IPS-NIHi11 (cell line): ENCODE measurements at regions not wholly inside any gene's neighbourhood (a gene's known extent, or its start where the extent isn't known, plus 50 kb on each side); places are given as distances from the start of the nearest gene placed in this dataset.

Source experiments
- DNase-seq: peaks from one replicate; pipeline ENCODE4 v3.0.0; 2012; ENCODE audit warnings: mixed read lengths, low spot score

DNA sequence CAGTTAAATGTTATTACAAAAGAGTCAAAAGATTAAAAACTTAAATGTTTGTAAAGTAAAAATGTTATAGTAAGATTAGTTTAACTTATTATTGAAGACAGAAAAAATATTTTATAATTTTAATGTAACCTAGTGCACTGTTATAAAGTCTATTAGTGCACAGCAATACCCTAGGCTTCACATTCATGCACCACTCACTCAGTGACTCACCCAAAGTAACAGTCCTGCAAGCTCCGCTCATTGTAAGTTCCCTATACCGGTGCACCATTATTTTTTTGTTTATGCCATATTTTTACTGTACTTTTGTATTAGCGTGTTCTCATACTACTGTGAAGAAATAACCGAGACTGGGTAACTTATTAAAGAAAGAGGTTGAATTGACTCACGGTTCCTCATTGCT, 759.7 kb upstream of the CDH7 start:
- DNase-seq = no peak

GRCh38 chr18:64986906-64987495, 763.8 kb upstream of the CDH7 start:
- DNase-seq = no peak

- DNase-seq = no peak
These were observed 767.1 kb upstream of the CDH7 start for GRCh38 chr18:64983497-64984238.

GRCh38 chr18:64982414-64983055, 768.3 kb upstream of the CDH7 start:
- no peak for DNase-seq

- no peak for DNase-seq
These were observed 768.9 kb upstream of the CDH7 start for GRCh38 chr18:64981915-64982314.

- DNase-seq = no peak
These were observed 771.0 kb upstream of the CDH7 start for GRCh38 chr18:64979791-64980190.

DNA sequence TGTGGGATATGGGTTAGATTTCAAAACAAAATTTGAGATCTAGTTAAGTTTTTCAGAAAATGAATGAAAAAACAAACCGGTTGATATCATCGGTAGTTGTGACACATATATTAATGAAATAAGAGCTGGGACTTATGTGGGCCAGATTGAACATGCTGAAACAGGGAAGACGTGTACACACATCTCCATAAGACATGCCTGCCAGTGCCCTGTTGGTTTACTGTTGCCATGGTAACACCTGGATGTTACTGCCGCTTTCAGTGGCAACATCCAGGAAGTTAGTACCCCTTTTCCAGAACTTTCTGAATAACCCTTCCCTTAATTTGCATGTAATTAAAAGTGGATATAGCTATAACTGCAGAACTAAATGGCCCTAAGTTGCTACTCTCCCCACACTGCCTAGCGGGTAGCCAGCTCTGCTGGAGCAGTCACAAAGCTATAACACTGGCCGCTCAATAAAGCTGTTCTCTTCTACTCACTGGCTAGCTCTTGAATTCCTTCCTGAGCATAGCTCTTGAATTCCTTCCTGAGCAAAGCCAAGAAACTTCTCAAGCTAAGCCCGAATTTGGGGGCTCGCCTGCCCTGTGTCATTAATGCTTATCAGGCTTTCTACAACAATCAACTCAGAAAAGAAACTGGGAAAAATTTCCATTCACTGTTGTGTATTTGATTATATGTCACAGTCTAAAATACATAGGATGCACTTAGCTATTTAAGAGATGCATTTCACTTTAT, 776.3 kb upstream of the CDH7 start:
- DNase-seq = no peak

DNA sequence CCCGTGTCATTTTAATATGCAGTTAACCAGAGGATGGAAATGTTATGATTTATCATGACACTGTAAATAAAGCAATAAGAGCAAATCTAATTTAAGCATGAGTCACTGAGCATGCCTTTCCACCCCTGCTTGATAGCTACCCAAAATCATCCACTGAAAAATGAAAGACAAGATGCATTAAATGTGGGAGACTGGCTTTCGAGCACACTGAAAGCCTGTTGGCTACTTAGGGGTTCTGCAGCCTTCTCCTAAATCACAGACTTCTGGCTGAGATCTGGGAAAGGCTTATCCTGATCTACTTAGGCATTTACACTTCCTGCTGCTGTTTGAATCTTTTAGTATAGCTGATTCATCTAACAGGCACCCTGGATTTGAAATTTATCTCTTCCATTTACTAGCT, 778.3 kb upstream of the CDH7 start:
- no peak for DNase-seq

- peak; percentile 14 for DNase-seq
These were observed 784.1 kb upstream of the CDH7 start for GRCh38 chr18:64966667-64967066.

GRCh38 chr18:64956465-64956864, 794.3 kb upstream of the CDH7 start:
- no peak for DNase-seq

GRCh38 chr18:64949885-64950284, 800.9 kb upstream of the CDH7 start:
- DNase-seq = no peak

DNA sequence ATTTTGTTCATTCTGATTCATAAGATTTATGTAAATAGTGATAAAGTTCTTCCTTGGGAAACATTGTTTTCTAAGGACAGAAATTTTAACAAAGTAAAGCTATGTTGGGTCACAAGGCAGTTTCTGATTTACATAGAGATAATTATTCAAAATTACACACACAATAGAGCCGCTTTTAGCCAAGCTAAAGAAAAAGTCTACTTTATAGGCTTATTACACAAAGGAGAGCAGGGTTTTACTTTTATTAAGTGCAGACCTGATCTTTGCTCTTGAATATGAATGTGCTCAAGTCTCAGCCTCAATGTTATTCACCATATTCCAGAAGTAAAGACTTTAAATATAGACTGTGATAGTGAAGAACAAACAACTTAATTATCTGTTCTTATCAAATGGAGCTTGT, 787.8 kb upstream of the LINC00305 start:
- DNase-seq = no peak

- DNase-seq = no peak
These were observed 780.1 kb upstream of the LINC00305 start for GRCh38 chr18:64929036-64929435.

- no peak for DNase-seq
These were observed 771.2 kb upstream of the LINC00305 start for GRCh38 chr18:64919971-64920570.

DNA sequence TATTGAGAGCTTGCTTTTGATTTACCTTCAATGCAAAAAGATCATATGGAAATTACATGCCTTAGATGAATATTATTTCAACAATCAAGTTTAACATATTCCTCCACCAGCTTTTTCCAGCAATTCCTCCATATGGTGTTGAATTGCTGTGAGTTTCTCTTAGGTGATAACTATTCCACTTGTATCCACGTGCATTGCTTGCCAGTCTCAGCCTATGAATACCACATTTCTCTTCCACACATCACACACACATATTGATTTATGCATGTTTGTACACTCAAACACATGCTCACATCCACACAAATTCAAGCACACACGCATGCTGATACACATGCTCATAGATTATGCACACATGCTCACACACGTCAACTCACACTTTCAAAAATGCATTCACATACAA, 770.0 kb upstream of the LINC00305 start:
- no peak for DNase-seq

DNA sequence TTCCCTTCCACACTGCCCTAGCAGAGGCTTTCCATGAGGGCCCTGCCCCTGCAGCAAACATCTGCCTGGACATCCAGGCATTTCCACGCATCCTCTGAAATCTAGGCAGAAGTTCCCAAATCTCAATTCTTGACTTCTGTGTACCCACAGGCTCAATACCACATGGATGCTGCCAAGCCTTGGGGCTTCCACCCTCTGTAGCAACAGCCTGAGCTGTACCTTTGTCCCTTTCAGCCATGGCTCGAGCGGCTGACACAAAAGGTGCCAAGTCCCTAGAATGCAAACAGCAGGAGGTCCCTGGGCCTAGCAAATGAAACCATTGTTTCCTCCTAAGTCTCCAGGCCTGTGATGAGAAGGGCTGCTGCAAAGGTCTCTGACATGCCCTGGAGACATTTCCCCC, 744.5 kb upstream of the LINC00305 start:
- DNase-seq = no peak

- DNase-seq = no peak
These were observed 740.1 kb upstream of the LINC00305 start for GRCh38 chr18:64888956-64889355.

DNA sequence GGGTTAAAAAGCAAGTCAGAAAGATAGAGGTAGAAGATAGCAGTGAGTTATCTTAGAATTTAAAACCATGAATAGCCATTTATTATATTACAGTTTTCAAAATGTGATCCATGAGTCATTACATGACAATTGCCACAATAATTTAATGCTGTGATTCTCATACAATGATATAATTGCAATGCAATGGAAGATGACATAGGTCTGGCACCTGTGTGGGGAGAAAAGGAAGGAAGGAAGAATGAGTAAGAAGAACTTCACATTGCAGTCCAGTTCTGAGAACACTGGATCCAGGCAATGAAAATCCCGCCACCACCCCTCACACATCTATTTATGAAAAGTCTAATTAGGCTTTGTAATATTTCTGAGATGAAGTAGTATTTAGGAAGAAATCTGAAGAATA, 738.1 kb upstream of the LINC00305 start:
- no peak for DNase-seq

DNA sequence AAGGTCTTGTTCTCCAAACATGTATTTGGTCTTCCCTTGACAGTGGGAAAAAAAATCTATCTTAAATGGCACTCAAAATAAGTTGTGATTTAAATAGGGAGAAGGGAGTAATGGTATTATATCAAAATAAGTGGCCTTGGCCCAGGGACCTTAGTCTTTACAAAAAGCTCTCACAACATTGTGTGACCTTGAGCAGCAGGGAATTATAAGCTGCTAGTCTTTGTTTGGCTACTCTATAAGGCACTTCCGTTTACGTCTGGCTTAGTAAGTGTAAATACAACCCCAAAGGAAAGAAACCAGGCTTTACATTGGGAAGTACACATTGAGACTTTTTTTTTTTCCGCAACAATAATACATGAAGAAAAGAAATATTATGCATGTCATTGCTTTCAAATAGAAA, 734.0 kb upstream of the LINC00305 start:
- DNase-seq = no peak

- no peak for DNase-seq
These were observed 727.9 kb upstream of the LINC00305 start for GRCh38 chr18:64876833-64877232.

DNA sequence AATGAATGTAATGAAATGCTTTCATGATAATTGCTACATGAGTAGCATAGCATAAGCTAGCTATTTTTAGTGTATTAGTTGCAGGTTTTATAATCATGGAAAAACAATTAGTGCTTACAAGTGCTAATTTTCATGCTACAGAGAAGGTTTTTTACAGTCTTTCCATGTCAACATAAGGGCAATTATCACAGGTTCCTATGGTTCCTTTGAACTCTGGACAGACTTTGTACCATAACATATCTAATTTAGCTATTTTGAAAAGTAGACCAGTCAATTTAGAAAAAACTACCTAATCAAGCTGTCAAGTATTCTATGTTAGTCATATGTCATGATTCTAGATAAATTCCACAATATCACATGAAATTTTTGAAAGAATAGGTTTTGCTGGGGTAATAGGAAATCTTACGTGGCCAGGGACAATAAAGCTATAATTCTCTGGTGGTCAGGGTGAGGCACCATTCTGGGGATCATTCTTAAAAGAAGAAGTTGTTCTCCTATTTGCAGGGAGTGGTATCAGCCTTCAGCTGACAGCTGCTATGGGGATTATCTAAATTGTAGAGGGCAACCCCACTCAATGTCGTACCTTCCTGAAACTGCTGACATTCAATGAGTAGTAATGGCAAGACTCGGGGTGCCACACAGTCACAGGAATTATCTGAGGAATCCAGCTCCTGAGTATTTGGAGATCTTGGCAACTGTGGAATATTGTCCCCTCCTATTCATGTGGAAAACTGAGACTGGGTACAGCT, 724.0 kb upstream of the LINC00305 start:
- no peak for DNase-seq

DNA sequence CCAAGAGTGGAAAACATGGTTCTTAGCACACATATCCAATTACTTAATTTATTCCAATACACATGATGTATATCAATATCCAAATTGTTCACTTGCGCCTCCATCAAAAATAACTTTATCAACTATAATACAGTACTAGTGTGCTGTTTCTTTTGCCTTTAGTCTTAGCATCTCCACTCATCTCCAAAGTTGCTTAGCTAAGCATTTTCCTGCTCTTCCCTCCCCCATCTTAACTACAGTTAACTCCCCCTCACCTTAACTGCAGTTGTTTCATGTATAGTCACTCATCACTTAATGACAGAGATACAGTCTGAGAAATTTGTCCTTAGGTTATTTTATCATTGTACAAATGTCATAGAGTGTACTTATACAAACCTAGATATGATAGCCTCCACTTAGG, 705.2 kb upstream of the LINC00305 start:
- DNase-seq = no peak
